SU-DHL-6 (cell line): ENCODE measurements at regions not wholly inside any gene's neighbourhood (a gene's known extent, or its start where the extent isn't known, plus 50 kb on each side); places are given as distances from the start of the nearest gene placed in this dataset.

Experiments
- CTCF ChIP-seq: fragments of 200-600 bp; sonication (generic); IDR thresholded peaks from one replicate; pipeline ENCODE4 v1.5.1; 2017; ENCODE audit warnings: antibody characterized with exemption, mild to moderate bottlenecking, low read length, moderate library complexity; ENCODE audit not compliant: insufficient read depth, poor library complexity, severe bottlenecking
- EZH2phosphoT487 ChIP-seq: fragments of 200-600 bp; sonication (generic), shearing (Covaris generic); conservative IDR thresholded peaks from 2 replicates; pipeline ENCODE4 v1.6.1; 2018; ENCODE audit warnings: mild to moderate bottlenecking, antibody characterized with exemption, low read length, moderate library complexity, mixed read lengths

- no peak for TF ChIP-seq EZH2phosphoT487
- TF ChIP-seq CTCF: no peak
These were observed 131.4 kb upstream of the OTOS start for GRCh38 chr2:240271716-240272341.
